GM12878 (cell line): ENCODE measurements at regions not wholly inside any gene's neighbourhood (a gene's known extent, or its start where the extent isn't known, plus 50 kb on each side); places are given as distances from the start of the nearest gene placed in this dataset.

ENCODE experiments used
- ATAC-seq: fragments of 200-7000 bp; cut with Tn5 transposase; 3 replicates; pipeline ENCODE4 v1.9.1; 2020; ENCODE audit warnings: mild to moderate bottlenecking, moderate library complexity
- BruUV-seq: library from RNA; stranded (reverse); fragments of 400-500 nt; replicated peaks from 2 replicates; lab custom pipeline; 2021; lab: Mats Ljungman, UMichigan
- CTCF ChIA-PET: fragments of 300-600 bp; sonication (Branson Sonifier 250); formaldehyde crosslinking; extraction: SDS; loops from one replicate; lab custom pipeline; 2021; ENCODE audit warnings: inconsistent platforms; lab: Yijun Ruan, JAX
- POLR2A ChIA-PET: fragments of 350-600 bp; formaldehyde crosslinking; extraction: SDS; loops from one replicate; lab custom pipeline; 2021; ENCODE audit warnings: inconsistent platforms; lab: Charles Lee
- RAD21 ChIA-PET: fragments of 300-600 bp; sonication (Branson Sonifier 250); formaldehyde crosslinking; loops from one replicate; lab custom pipeline; 2023; ENCODE audit warnings: antibody characterized with exemption; ENCODE audit not compliant: unreplicated experiment; lab: Charles Lee
- SMC1A ChIA-PET: fragments of 300-600 bp; sonication (Branson Sonifier 250); formaldehyde crosslinking; loops from one replicate; lab custom pipeline; 2023; ENCODE audit not compliant: unreplicated experiment, uncharacterized antibody; lab: Charles Lee
- DNase-seq: peaks from one replicate; pipeline ENCODE4 v3.0.0-alpha.2; 2011; ENCODE audit warnings: low read depth, low spot score
- FAIRE-seq: peaks from 3 replicates; lab custom pipeline; 2011; peaks lifted over from hg19 to GRCh38; lab: Jason Lieb, UNC
- H2AFZ ChIP-seq: 2 replicates; pipeline ENCODE4 v1.6.0; 2011; ENCODE audit warnings: low read depth, low read length, control low read depth; ENCODE audit not compliant: control insufficient read depth
- H3K27ac ChIP-seq: 2 replicates; pipeline ENCODE4 v1.5.1; 2011; ENCODE audit warnings: control low read depth; ENCODE audit not compliant: control insufficient read depth, insufficient read depth
- H3K27me3 ChIP-seq, 2 experiments: replicated peaks in 1 of 2; 2 replicates each; pipeline versions ENCODE4 v1.6.0 to v1.6.1; 2011; ENCODE audit warnings: low read length in 1 of 2; ENCODE audit not compliant: control insufficient read depth in 2 of 2, insufficient read depth in 2 of 2
- H3K36me3 ChIP-seq, 2 experiments: 2 replicates each; pipeline ENCODE4 v1.5.1; 2011; ENCODE audit warnings: low read length in 1 of 2; ENCODE audit not compliant: control insufficient read depth in 2 of 2, insufficient read depth in 2 of 2
- H3K4me1 ChIP-seq: 2 replicates; pipeline ENCODE4 v1.6.1; 2011; ENCODE audit warnings: mild to moderate bottlenecking, low read length, moderate library complexity, mixed read lengths; ENCODE audit not compliant: control insufficient read depth, insufficient read depth
- H3K4me2 ChIP-seq: 2 replicates; pipeline ENCODE4 v1.6.0; 2011; ENCODE audit warnings: control low read depth; ENCODE audit not compliant: control insufficient read depth, insufficient read depth
- H3K4me3 ChIP-seq: fragments of 200-600 bp; sonication (generic); 2 replicates; pipeline ENCODE4 v1.5.1; 2016
- H3K79me2 ChIP-seq: 2 replicates; pipeline ENCODE4 v1.6.0; 2011; ENCODE audit warnings: low read length; ENCODE audit not compliant: control insufficient read depth, insufficient read depth
- H3K9ac ChIP-seq: 2 replicates; pipeline ENCODE4 v1.8.0; 2011; ENCODE audit warnings: low read length, control low read depth, mixed read lengths; ENCODE audit not compliant: control insufficient read depth, insufficient read depth
- H3K9me3 ChIP-seq: replicated peaks from 3 replicates; pipeline ENCODE4 v1.5.1; 2011; ENCODE audit warnings: mild to moderate bottlenecking, low read length; ENCODE audit not compliant: control insufficient read depth, insufficient read depth
- H4K20me1 ChIP-seq: 2 replicates; pipeline ENCODE4 v1.6.0; 2011; ENCODE audit not compliant: control insufficient read depth, insufficient read depth
- BCLAF1 ChIP-seq: fragments of 450-650 bp; IDR thresholded peaks from 2 replicates; pipeline ENCODE4 v1.6.1; 2017; ENCODE audit warnings: antibody characterized with exemption, mild to moderate bottlenecking, moderate library complexity
- ETV6 ChIP-seq, 2 experiments: fragments of 450-650 bp in 1 of 2; IDR thresholded peaks in 1 of 2; conservative IDR thresholded peaks in 1 of 2; 2 replicates each; pipeline ENCODE4 v1.6.1; 2014; ENCODE audit warnings: antibody characterized with exemption in 1 of 2, borderline replicate concordance in 1 of 2, low read depth in 1 of 2, mild to moderate bottlenecking in 1 of 2, moderate library complexity in 1 of 2
- HDAC6 ChIP-seq: fragments of 200-600 bp; sonication (generic); IDR thresholded peaks from one replicate; pipeline ENCODE4 v1.8.0; 2017; ENCODE audit warnings: antibody characterized with exemption; ENCODE audit not compliant: unreplicated experiment
- IRF5 ChIP-seq: fragments of 450-650 bp; IDR thresholded peaks from 2 replicates; pipeline ENCODE4 v1.6.1; 2017; ENCODE audit warnings: borderline replicate concordance
- MEF2A ChIP-seq: IDR thresholded peaks from 2 replicates; pipeline ENCODE4 v1.6.1; 2011; ENCODE audit warnings: low read depth, mild to moderate bottlenecking, low read length, moderate library complexity; ENCODE audit not compliant: insufficient read depth
- PAX5 ChIP-seq: IDR thresholded peaks from 2 replicates; pipeline ENCODE4 v1.6.1; 2011; ENCODE audit warnings: low read depth, low read length, borderline replicate concordance
- STAT1 ChIP-seq: fragments of 450-650 bp; conservative IDR thresholded peaks from 2 replicates; pipeline ENCODE4 v1.6.1; 2014; ENCODE audit warnings: antibody characterized with exemption, mild to moderate bottlenecking
- TARDBP ChIP-seq: IDR thresholded peaks from 2 replicates; pipeline ENCODE4 v1.6.1; 2016; ENCODE audit warnings: borderline replicate concordance
- YBX1 ChIP-seq: fragments of 450-650 bp; IDR thresholded peaks from 2 replicates; pipeline ENCODE4 v1.6.1; 2016; ENCODE audit warnings: antibody characterized with exemption
- ZNF622 ChIP-seq: fragments of 450-650 bp; IDR thresholded peaks from 2 replicates; pipeline ENCODE4 v1.6.1; 2017; ENCODE audit warnings: mild to moderate bottlenecking, inconsistent platforms
- WGBS: methylation state at CpG from one replicate; pipeline ENCODE4 v1.1.6; 2016; ENCODE audit warnings: low lambda C conversion rate; ENCODE audit not compliant: insufficient replicate concordance, insufficient coverage; ENCODE audit errors: missing lambda C conversion rate; 5-methylcytosine and 5-hydroxymethylcytosine counted together
- in situ Hi-C: fragments of 300-500 bp; cut with MboI; formaldehyde crosslinking; loops from 9 replicates; pipeline ENCODE4 v1.14.3; 2018; ENCODE audit warnings: mixed read lengths
- intact Hi-C: fragments of 100-400 bp; cut with micrococcal nuclease; formaldehyde crosslinking; loops from one replicate; pipeline ENCODE4 v1.14.2; 2022; ENCODE audit not compliant: unreplicated experiment

DNA sequence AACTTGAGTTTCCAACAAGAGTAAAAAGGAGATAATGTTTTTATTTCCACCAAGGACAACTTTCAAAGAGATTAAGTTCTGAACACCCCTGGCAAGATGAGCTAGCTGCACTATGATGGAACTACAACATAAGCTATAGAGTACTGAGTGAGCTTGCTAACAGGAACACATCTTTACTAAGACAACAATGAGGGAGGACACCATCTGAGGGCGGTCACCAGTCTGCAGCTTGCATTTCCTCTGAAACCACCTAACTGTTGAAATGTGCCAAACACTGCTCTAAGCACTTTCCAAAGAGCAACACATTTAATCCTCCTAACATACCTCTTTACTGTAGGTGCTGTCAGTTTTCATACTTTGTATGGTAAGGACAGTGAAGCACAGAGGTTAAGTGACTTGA, 68.4 kb downstream of the TCF20 start:
- TF ChIP-seq BCLAF1 (no peak), ETV6 (conservative IDR thresholded peaks at IDR 0.05 in 1 of 2, IDR thresholded peaks at IDR 0.05 in 1 of 2; ENCODE audit: borderline replicate concordance in 1 of 2, low read depth in 1 of 2) (no peak), IRF5 (no peak), HDAC6 (no peak), PAX5 (no peak), ZNF622 (no peak), STAT1 (no peak), YBX1 (no peak), TARDBP (no peak), MEF2A (no peak)
- in situ Hi-C loops (no loop called here), intact Hi-C loops (no loop called here)
- no peaks in the 10 kb centered on the region for H4K20me1 ChIP-seq
- H3K9ac ChIP-seq = no peak overlapping the region
- no peak overlapping the region for H3K4me2 ChIP-seq
- ATAC-seq (no peak), DNase-seq (no peak), FAIRE-seq (no peak)
- 0% methylated on average over 1 of the region's 1 CpG for WGBS
- H3K4me3 ChIP-seq = no peak overlapping the region
- H3K79me2 ChIP-seq = peaks cover 54% of the 10 kb centered on the region
- H3K36me3 ChIP-seq = peaks cover 2 to 6% of the 10 kb centered on the region in 2 experiments; a peak in 2 of 4 replicates
- no peak overlapping the region for H2AFZ ChIP-seq
- ChIA-PET SMC1A (interaction anchor here (0.8 to 1.6 kb wide), 3 partner anchors 13 to 18 kb away, joined by 3 to 7 read pairs (median 3); no protein-coding TSS in a partner anchor), RAD21 (no interaction called here), CTCF (interaction anchor here (1.4 kb wide), 1 partner anchor 62 kb away, joined by 3 read pairs; no protein-coding TSS in a partner anchor), POLR2A (interaction anchor here (0.9 to 1.6 kb wide), 2 partner anchors 16 to 167 kb away, joined by 4 to 5 read pairs; no protein-coding TSS in a partner anchor)
- H3K27ac ChIP-seq = no peak overlapping the region
- no TSS peak for BruUV-seq
- H3K4me1 ChIP-seq = no peaks in the 10 kb centered on the region
- no peaks in the 10 kb centered on the region for H3K27me3 ChIP-seq
- H3K9me3 ChIP-seq = no peaks in the 10 kb centered on the region
